AG04449 (cell line): ENCODE measurements at regions not wholly inside any gene's neighbourhood (a gene's known extent, or its start where the extent isn't known, plus 50 kb on each side); places are given as distances from the start of the nearest gene placed in this dataset.
A peak's percentile ranks its signal among the peaks of the same experiment; 100 is the strongest.

Source experiments
- CTCF ChIA-PET: fragments of 350-600 bp; formaldehyde crosslinking; extraction: SDS; loops from one replicate; lab custom pipeline; 2021; ENCODE audit warnings: antibody characterized with exemption; lab: Yijun Ruan, JAX
- POLR2A ChIA-PET: fragments of 400-600, 350-600 bp; formaldehyde crosslinking; extraction: SDS; loops from one replicate; lab custom pipeline; 2020; ENCODE audit warnings: antibody characterized with exemption, inconsistent platforms; lab: Yijun Ruan, JAX
- DNase-seq: peaks from one replicate; pipeline ENCODE4 v3.0.0-alpha.2; 2010; ENCODE audit warnings: low read depth, low spot score
- H3K4me3 ChIP-seq: 2 replicates; pipeline ENCODE4 v1.5.1; 2011; ENCODE audit warnings: low read depth, mild to moderate bottlenecking, control low read depth, low read length
- TF ChIP-seq, protein P1 (sequence below): IDR thresholded peaks from one replicate; pipeline ENCODE4 v1.5.1; 2011; ENCODE audit warnings: mild to moderate bottlenecking, moderate library complexity, low read length, control low read depth, inconsistent platforms; ENCODE audit not compliant: insufficient read depth; ENCODE audit errors: missing control alignments

DNA sequence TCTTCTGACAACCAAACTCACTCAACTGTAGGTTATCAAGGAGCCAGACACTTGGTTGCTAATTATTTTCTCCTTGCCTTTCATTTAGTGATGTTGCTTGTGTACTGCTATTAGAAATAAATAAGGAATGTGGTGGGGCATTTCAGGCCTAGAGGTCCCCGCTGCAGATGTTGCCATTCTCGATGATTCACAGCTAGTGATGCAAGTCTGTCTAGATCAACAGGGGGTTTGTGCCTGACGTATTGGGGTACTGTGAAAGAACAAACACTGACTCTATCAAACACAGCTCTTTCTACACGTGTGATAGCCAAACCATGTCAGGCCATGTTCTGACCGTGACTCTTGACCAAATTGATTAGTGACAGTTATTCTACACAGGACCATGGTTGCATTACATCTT, 144.7 kb downstream of the OSTF1 start:
- CTCF ChIA-PET = interaction anchor here (1.5 kb wide), 1 partner anchor 457 kb away, joined by 4 read pairs; no protein-coding TSS in a partner anchor

DNA sequence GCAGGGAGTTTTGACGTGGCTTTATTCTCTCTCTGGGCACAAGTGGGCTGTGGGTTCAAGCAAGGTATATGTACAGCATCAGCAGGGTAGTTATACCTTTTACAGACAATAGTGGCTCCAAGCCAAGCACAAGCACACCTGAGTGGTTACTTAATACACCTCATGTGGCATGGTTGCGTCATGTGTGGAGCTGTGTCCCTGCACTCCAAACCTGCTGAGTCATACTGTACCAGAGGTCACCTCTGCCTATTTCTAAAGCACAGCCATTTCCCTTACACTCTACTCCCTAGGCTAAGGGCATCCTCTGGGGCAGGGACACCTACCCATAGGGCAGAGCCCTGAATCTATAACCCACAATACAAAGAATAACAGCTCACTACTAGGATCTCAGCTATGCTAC, 147.3 kb downstream of the OSTF1 start:
- POLR2A ChIA-PET = no interaction called here
- CTCF ChIA-PET = interaction anchor here (0.7 to 1.4 kb wide), 2 partner anchors 33 to 491 kb away, joined by 3 read pairs; no protein-coding TSS in a partner anchor
- TF ChIP-seq, protein P1, sequence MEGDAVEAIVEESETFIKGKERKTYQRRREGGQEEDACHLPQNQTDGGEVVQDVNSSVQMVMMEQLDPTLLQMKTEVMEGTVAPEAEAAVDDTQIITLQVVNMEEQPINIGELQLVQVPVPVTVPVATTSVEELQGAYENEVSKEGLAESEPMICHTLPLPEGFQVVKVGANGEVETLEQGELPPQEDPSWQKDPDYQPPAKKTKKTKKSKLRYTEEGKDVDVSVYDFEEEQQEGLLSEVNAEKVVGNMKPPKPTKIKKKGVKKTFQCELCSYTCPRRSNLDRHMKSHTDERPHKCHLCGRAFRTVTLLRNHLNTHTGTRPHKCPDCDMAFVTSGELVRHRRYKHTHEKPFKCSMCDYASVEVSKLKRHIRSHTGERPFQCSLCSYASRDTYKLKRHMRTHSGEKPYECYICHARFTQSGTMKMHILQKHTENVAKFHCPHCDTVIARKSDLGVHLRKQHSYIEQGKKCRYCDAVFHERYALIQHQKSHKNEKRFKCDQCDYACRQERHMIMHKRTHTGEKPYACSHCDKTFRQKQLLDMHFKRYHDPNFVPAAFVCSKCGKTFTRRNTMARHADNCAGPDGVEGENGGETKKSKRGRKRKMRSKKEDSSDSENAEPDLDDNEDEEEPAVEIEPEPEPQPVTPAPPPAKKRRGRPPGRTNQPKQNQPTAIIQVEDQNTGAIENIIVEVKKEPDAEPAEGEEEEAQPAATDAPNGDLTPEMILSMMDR = no peak
- H3K4me3 ChIP-seq = no peak overlapping the region
- DNase-seq = no peak

More for the DNA sequence above, 144.7 kb downstream of the OSTF1 start:
- TF ChIP-seq, protein P1 = no peak
- no peak overlapping the region for H3K4me3 ChIP-seq
- DNase-seq = no peak
- POLR2A ChIA-PET = no interaction called here

DNA sequence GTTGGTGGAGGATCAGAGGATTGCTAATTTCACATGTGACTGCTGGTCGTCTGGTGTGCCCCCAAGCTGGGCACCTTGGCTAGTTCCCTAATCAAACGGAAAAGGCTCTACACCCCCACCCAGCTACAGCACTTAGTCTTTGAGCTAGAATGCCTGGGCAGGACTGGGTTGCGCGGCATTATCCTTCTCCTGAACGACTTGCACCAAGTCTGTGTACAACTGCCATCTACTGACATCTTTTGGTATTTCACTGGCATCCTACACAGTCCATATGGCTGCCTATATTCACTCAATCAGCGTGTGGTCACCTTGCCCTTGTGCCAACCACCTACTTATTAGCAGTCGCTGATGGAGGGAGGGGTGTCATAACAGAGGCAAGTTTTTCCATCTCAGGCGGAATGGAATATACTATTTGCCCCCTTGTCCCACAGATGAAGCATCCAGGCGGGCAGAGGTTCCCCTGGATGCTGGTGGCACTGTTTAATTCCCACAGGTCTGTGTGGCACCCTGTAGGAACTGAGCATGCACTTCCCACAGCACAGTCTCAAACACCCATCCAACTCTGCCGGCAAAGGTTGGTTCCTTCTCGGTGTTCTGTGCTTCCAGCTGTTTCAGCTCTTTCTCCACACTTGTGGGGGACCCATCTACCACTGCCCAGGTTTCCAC, 150.1 kb downstream of the OSTF1 start:
- CTCF ChIA-PET = interaction anchor here (0.7 to 3.0 kb wide), 9 partner anchors 9 to 463 kb away, joined by 3 to 31 read pairs (median 4); no protein-coding TSS in a partner anchor
- H3K4me3 ChIP-seq = no peak overlapping the region
- DNase-seq = peak; percentile 28
- POLR2A ChIA-PET = no interaction called here
- TF ChIP-seq, protein P1 = peak; percentile 48

DNA sequence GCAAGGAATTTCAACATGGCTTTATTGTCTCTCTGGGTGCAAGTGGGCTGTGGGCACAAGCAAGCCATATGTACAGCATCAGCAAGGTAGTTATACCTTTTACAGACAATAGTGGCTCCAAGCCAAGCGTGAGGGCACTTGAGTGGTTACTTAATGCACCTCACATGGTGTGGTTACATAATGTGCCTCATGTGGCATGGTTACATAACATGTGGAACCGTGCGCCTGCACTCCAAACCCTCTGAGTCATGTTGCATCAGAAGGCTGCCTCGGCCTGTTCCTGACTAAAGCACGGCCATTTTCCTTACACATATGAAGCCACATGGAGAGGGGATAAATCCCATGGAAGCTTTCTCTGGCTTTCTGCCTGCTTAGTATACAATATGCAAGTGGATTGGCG, 150.9 kb downstream of the OSTF1 start:
- peak; percentile 19 for DNase-seq
- ChIA-PET CTCF (interaction anchor here (0.7 to 3.0 kb wide), 6 partner anchors 8 to 464 kb away, joined by 3 to 31 read pairs (median 6); no protein-coding TSS in a partner anchor), POLR2A (no interaction called here)
- H3K4me3 ChIP-seq = no peak overlapping the region
- TF ChIP-seq, protein P1 = no peak

DNA sequence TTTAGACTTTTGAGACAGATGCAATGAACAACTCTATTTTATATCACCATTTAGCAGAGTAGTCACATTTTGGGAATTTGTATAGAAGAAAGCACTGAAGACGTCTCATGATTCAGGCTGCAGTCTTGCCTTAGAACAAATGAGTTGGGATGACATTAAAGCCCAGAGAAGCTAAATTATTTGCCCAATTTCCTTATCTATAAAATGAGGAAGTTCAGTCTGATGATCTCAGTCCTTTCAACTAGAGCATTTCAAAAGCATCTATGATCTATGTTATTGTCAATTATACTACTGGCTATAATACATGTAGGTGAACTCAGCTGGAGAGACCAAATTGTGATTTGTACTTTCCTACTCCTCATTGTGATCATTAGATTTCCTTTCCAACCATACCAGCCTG, 154.1 kb downstream of the OSTF1 start:
- ChIA-PET POLR2A (no interaction called here), CTCF (no interaction called here)
- no peak overlapping the region for H3K4me3 ChIP-seq
- TF ChIP-seq, protein P1 = no peak
- DNase-seq = no peak

DNA sequence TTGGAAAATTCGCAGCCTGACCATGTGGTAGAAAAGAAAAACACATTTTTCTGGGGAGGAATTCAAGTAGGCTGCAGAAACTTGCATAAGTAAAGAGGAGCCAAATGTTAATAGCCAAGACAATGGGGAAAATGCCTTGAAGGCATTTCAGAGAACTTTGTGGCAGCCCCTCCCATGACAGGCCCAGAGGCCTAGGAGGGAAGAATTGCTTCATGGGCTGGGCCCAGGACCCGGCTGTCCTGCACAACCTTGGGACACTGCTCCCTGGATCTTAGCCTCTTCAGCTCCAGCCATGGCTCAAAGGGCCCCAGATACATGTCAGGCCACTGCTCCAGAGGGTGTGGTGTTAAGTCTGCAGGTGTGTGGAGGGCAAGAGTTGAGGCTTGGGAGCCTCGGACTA, 158.6 kb downstream of the OSTF1 start:
- TF ChIP-seq, protein P1 = no peak
- ChIA-PET CTCF (interaction anchor here (1.3 kb wide), 1 partner anchor 9 kb away, joined by 4 read pairs; no protein-coding TSS in a partner anchor), POLR2A (no interaction called here)
- DNase-seq = no peak
- no peak overlapping the region for H3K4me3 ChIP-seq
